Activated CD4-positive, alpha-beta T cell treated with anti-CD3 and anti-CD28 coated beads, Interleukin-10, Interleukin-2, amounts not matched to agents 100 ng/mL and 50 ng/mL, durations not matched to agents 16 hours and 8 hours (primary cell): ENCODE measurements at regions not wholly inside any gene's neighbourhood (a gene's known extent, or its start where the extent isn't known, plus 50 kb on each side); places are given as distances from the start of the nearest gene placed in this dataset.
"Not testable (repeated sequence)": the region's sequence is repeated elsewhere in the genome, so short reads cannot be mapped to it uniquely, and the experiment has no call there.

Source experiments
- DNase-seq: peaks from one replicate; pipeline ENCODE4 v3.0.0-alpha.2; 2020

- DNase-seq, result no peak
These were observed 221.5 kb downstream of the TFCP2L1 start for GRCh38 chr2:121063471-121063870.

GRCh38 chr2:121064186-121064585 lies 220.8 kb downstream of the TFCP2L1 start:
- DNase-seq, result no peak

GRCh38 chr2:121065239-121065638 lies 219.8 kb downstream of the TFCP2L1 start:
- DNase-seq, result no peak

DNA sequence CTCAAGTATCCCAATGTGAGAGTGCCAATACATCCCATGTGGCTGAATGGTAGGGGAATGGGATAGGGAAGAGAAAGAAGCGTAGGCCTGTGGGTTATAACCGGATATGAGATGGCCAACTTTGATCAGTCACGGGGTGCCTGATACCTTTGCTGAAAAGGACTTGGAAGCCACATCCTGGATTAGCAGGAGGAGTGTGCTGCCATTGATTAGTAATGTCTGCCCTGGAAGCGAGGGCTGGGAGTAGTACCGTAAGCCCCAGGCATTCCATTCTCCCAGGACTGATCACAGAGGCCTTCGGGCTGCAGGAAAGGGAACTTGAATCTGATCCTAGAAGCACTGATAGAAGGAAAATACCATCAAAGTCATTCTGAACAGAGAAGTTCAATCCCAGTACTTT lies 218.5 kb downstream of the TFCP2L1 start:
- DNase-seq, result no peak

- DNase-seq, result no peak
These were observed 216.2 kb downstream of the TFCP2L1 start for GRCh38 chr2:121068851-121069250.

- no peak for DNase-seq
These were observed 215.5 kb downstream of the TFCP2L1 start for GRCh38 chr2:121069434-121069969.

GRCh38 chr2:121070061-121070460 lies 214.9 kb downstream of the TFCP2L1 start:
- not testable (repeated sequence) for DNase-seq

DNA sequence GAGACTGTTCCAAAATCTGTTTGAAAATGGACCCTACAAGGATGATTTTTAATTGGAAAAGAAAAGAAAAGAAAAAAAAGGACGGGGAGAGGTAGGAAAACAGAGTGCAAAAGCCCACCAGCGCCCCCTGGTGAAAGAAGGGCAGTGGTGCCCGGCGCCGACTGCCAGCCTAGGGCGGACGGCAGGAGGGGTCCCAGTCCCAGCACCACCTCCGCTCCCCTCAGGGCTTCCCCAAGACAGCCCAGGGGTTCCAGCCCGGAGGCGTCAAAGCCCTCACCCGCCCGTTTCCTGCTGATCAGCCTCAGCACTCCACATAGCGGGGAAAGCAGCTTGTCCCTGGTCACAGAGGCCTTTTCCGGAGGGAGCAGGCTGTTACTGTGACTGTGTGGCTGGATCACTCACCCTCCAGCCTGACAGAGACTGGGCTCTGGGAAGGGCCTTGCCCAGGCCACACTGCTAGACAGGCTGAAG lies 213.9 kb downstream of the TFCP2L1 start:
- DNase-seq, result peak; percentile 53

DNA sequence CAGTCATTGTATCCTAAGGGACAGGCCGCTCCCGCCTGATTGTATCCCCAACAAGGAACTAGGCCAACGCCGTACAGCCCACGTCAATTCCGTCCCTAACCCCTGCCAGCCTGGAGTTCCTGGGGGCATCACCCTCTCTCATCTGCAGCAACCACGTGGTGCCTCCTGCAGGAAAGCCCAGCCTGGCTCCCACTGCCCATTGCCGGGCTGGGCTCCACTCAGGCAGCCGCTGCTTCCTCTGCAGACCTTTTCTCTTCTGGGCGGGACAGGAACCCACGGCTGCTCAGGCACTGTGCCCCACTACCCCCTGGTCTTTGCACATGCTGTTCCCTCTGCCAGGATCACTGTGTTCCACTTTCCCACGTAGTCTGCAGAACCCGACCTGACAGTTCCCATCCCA lies 212.2 kb downstream of the TFCP2L1 start:
- DNase-seq, result no peak

DNA sequence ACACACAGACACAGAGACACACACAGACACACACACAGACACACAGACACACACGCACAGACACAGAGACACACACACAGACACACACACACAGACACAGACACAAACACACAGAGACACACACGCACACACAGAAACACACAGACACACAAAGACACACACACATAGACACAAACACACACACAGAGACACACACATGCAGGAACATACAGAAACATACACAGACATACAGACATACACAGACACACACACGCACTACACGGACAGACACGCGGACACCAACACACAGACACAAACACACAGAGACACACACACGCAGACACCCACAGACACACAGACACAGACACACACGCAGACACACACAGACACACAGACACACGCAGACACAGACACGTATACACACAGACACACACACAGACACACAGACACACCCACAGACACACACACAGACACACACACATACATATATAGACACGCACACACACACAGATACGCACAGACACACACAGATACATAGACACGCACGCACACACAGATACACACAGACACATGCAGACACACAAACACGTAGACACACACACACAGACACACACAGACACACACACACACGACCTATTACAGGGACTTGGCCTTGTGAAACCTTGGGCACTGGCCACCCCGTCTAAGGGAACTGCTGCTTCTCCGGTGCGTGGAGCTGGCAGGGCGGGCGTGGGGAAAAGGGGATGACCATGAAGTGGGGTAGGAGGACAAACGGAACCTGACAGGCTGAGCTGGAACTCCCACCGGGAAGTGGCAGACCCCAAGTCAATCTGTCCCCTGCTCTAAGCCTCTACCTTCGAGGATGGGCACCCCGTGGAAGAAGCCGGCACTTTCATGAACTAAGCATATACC lies 211.4 kb downstream of the TFCP2L1 start:
- no peak for DNase-seq

GRCh38 chr2:121074293-121074932 lies 210.6 kb downstream of the TFCP2L1 start:
- DNase-seq, result no peak

GRCh38 chr2:121075006-121075551 lies 209.9 kb downstream of the TFCP2L1 start:
- DNase-seq, result peak; percentile 70

GRCh38 chr2:121075641-121076497 lies 209.1 kb downstream of the TFCP2L1 start:
- no peak for DNase-seq

DNA sequence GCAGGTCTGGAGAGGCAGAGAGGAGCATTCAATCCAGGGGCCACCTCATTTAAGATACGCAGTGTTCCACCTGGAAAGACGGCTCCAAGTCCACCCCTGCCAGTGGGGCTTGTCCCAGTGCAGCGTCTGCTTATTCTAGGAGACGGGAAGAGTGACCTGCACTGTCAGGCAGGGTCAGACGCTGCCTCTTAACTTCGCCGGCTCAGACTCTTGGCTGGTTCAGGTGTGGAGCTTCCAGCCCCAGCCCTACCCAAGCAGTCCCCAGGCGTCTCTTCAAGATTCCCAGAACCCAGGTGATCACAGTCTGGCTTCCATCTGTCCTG lies 208.5 kb downstream of the TFCP2L1 start:
- no peak for DNase-seq

DNA sequence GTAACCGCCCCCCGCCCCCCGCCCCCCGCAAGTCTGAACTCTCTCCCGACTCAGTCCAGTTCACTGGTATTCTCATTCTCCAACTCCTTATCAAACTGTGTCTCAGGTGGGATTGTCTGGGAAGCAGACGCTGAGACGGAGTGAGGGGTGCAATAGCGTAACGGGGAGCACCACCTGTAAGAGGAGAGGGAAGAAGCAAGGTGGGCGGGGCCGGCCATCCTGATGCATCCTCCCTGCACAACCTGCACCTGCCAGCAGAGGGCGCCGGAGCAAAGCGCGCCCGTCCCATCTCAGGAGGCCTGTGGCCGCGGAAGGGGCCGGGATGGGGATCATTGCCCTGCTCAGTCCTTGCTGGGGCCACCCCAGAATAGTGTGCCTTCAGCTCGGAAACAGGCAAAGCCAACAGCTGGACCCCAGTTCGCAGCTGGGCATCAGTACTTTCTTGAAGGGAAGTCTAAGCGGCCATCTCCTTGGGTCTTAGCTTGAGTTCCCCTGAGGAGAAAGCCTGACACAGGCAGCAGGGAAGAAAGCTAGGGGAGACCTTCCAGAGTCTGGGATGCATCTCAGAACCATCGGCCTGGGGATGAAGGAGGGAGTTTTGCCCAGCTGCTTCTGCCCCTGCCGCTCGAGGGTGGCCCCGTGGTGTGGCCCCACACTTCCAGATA lies 208.0 kb downstream of the TFCP2L1 start:
- peak; percentile 77 for DNase-seq

DNA sequence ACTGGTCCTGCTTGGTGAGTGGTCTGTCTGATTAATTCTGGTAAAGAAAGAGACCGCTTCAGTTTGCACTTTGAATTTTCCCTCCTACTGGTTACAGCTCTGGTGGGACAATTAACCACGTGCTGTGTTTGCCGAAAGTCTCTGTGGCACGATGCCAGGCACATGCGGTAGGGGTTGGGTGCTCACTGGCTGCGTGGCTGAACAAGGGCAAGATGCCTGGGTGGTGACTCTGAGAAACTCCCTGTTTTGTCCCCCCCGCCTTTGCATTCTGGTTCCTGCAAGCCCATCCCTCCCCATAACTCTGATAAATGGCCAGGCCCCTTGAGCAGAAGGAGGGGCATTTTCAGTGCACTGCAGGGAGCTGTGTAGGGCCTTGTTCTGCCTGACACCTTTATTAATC lies 206.1 kb downstream of the TFCP2L1 start:
- DNase-seq, result no peak

GRCh38 chr2:121080013-121080772 lies 204.8 kb downstream of the TFCP2L1 start:
- peak; percentile 42 for DNase-seq

DNA sequence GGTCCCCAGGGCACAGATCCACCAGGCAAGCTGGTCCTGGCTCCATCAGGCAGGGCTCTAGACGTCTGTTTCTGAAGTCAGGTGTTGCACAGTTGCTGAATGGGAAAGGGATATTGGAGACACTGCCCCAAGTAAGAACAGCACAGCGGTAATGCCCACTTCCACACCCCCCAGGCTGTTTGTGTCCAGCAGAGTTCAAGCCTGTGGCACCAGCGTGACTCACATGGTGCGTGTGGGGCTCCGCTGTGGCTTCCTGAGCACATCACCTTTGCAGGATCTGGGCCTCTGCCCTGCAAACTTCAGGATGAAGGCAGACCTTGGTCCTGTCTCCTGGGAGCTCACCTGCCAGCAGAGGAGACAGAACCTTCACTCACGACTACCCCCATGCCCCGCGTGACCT lies 203.3 kb downstream of the TFCP2L1 start:
- DNase-seq, result no peak

DNA sequence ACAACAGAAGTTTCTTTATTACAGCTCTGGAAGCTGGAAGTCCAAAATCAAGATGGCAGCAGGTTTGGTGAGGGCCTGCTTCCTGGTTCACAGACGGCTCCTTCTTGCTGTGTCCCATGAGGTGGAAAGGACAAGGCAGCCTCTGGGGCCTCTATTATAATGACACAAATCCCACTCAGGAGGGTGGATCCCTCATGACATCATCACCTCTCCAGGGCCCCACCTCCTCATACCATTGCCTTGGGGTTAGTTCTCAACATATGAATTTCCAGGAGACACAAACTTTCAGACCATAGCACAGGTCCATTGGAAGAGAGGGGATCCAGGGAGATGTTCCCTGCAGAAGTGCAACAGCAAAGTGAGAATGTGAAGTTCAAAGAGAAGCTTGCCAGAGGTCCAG lies 202.8 kb downstream of the TFCP2L1 start:
- no peak for DNase-seq

DNA sequence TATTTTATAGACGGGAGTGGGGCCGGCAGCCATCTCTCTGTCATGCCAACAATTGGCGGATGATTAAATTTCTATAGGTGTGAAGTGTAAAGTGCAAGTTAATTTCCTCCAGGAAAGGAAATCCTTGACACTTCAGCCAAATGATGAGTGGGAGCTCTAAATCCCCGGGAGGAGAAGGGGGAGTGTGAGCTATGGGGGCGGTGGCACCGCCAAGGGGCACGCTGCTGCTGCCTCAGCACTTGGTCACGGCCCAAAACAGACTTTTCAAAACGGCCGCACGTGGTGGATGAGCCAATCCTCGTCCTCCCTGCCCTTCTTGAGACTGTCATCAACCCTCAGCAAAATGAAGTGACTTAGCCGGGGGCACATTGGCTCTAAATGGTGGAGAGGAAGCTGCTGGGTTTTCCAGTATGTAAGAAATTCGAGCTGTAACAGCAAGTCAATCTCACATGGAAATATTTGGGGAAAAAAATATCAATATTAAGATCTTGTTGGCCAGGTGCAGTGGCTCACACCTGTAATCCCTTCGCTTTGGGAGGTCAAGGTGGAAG lies 200.8 kb downstream of the TFCP2L1 start:
- no peak for DNase-seq

DNA sequence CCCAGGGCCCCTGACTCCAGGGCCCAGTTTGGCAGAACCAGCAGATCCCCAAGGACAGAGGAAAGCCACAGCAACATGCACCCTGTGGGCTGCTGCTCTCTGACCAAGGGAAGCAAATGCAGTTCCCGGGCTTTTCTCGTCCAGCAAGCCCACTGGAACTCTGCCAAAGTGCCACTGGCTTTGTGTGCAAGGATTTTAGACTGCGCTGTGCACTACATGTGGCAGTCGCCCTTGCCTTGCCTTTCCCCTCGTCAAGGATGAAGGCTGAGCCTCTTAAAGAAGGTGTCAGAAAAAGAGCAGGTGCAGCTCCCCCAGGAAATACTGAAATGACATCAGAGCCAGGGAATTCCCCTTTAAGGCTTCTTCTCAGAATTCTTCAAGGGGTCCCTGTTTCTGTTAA lies 199.2 kb downstream of the TFCP2L1 start:
- DNase-seq, result no peak
